H1 (cell line): ENCODE measurements at regions not wholly inside any gene's neighbourhood (a gene's known extent, or its start where the extent isn't known, plus 50 kb on each side); places are given as distances from the start of the nearest gene placed in this dataset.

Experiments
- CTCF ChIA-PET: fragments of 300-600 bp; sonication (Branson Sonifier 250); formaldehyde crosslinking; loops from one replicate; lab custom pipeline; 2021; ENCODE audit not compliant: partially characterized antibody; lab: Charles Lee
- POLR2A ChIA-PET: fragments of 300-600 bp; sonication (Branson Sonifier 250); formaldehyde crosslinking; loops from one replicate; lab custom pipeline; 2021; ENCODE audit warnings: inconsistent platforms; ENCODE audit not compliant: partially characterized antibody; lab: Charles Lee
- DNase-seq, 2 experiments: peaks; one replicate each; pipeline versions ENCODE4 v3.0.0 to v3.0.0-alpha.2; 2010 to 2022; ENCODE audit warnings: low spot score in 2 of 2, low read depth in 1 of 2, mixed read lengths in 1 of 2
- FAIRE-seq: peaks from 2 replicates; lab custom pipeline; 2011; peaks lifted over from hg19 to GRCh38; lab: Jason Lieb, UNC
- H2AFZ ChIP-seq: 2 replicates; pipeline ENCODE4 v1.8.1; 2012; ENCODE audit warnings: low read length, inconsistent platforms
- H2AK5ac ChIP-seq: 2 replicates; pipeline ENCODE4 v1.6.1; 2013; ENCODE audit warnings: low read depth, low read length
- H2BK120ac ChIP-seq: replicated peaks from 2 replicates; pipeline ENCODE3; 2013; ENCODE audit warnings: low read depth, low read length, inconsistent platforms
- H2BK12ac ChIP-seq: 2 replicates; pipeline ENCODE4 v1.6.1; 2013; ENCODE audit warnings: low read depth, low read length
- H2BK15ac ChIP-seq: 2 replicates; pipeline ENCODE4 v1.6.1; 2013; ENCODE audit warnings: low read length
- H2BK20ac ChIP-seq: 2 replicates; pipeline ENCODE4 v1.6.1; 2013; ENCODE audit warnings: low read length
- H2BK5ac ChIP-seq: 2 replicates; pipeline ENCODE4 v1.6.1; 2013; ENCODE audit warnings: low read depth, low read length
- H3K14ac ChIP-seq: 2 replicates; pipeline ENCODE4 v1.6.1; 2013; ENCODE audit warnings: inconsistent platforms; ENCODE audit not compliant: insufficient read length
- H3K18ac ChIP-seq: 2 replicates; pipeline ENCODE4 v1.6.1; 2013; ENCODE audit warnings: low read length; ENCODE audit errors: extremely low read depth
- H3K23ac ChIP-seq: 2 replicates; pipeline ENCODE4 v1.6.1; 2013; ENCODE audit warnings: inconsistent platforms; ENCODE audit not compliant: insufficient read length
- H3K23me2 ChIP-seq: 2 replicates; pipeline ENCODE4 v1.6.1; 2013; ENCODE audit warnings: low read depth, low read length
- H3K27ac ChIP-seq: 2 replicates; pipeline ENCODE4 v1.6.1; 2011; ENCODE audit warnings: low read depth, low read length, inconsistent platforms
- H3K27me3 ChIP-seq, 4 experiments: replicated peaks in 1 of 4; 1 replicate in 1 of 4; 2 replicates in 3 of 4; pipeline versions ENCODE4 v1.6.1 to v1.8.1; 2011 to 2013; ENCODE audit warnings: low read length in 3 of 4, mild to moderate bottlenecking in 3 of 4, inconsistent platforms in 2 of 4, mixed read lengths in 2 of 4, moderate library complexity in 1 of 4; ENCODE audit not compliant: control insufficient read depth in 3 of 4, insufficient read depth in 3 of 4; ENCODE audit errors: extremely low read depth in 1 of 4
- H3K36me3 ChIP-seq, 4 experiments: 2 replicates each; pipeline versions ENCODE4 v1.6.1 to v1.8.1; 2011 to 2013; ENCODE audit warnings: mild to moderate bottlenecking in 4 of 4, low read length in 3 of 4, moderate library complexity in 2 of 4, control low read depth in 1 of 4, inconsistent platforms in 1 of 4; ENCODE audit not compliant: insufficient read depth in 4 of 4, control insufficient read depth in 2 of 4
- H3K4ac ChIP-seq: replicated peaks from 2 replicates; pipeline ENCODE3; 2013; ENCODE audit warnings: low read length, low read depth, mixed read lengths, inconsistent platforms; ENCODE audit not compliant: insufficient read length
- H3K4me1 ChIP-seq, 4 experiments: replicated peaks in 1 of 4; 1 replicate in 1 of 4; 2 replicates in 3 of 4; pipeline versions ENCODE4 v1.6.1 to v1.8.1; 2011 to 2013; ENCODE audit warnings: low read length in 3 of 4, inconsistent platforms in 2 of 4, mixed read lengths in 1 of 4; ENCODE audit not compliant: insufficient read depth in 4 of 4, control insufficient read depth in 3 of 4
- H3K4me2 ChIP-seq, 2 experiments: 2 replicates each; pipeline versions ENCODE4 v1.6.1 to v1.8.1; 2011 to 2013; ENCODE audit warnings: low read depth in 2 of 2, low read length in 2 of 2, control low read depth in 1 of 2, inconsistent platforms in 1 of 2, mild to moderate bottlenecking in 1 of 2; ENCODE audit not compliant: insufficient read depth in 1 of 2
- H3K4me3 ChIP-seq, 4 experiments: fragments of 200-600, 300-600 bp in 1 of 4; sonication (generic), shearing (Covaris generic), sonication (Bioruptor Twin) in 1 of 4; 2 replicates each; pipeline versions ENCODE4 v1.5.1 to v1.8.1; 2011 to 2016; ENCODE audit warnings: low read length in 4 of 4, low read depth in 3 of 4, control low read depth in 2 of 4, inconsistent platforms in 2 of 4, mild to moderate bottlenecking in 2 of 4, mixed read lengths in 1 of 4, moderate library complexity in 1 of 4; ENCODE audit not compliant: insufficient read depth in 2 of 4; ENCODE audit errors: extremely low read depth in 1 of 4
- H3K56ac ChIP-seq: replicated peaks from 2 replicates; pipeline ENCODE3; 2013; ENCODE audit warnings: low read depth, mild to moderate bottlenecking, mixed read lengths, low read length, inconsistent platforms; ENCODE audit not compliant: insufficient read length
- H3K79me1 ChIP-seq: 2 replicates; pipeline ENCODE4 v1.6.1; 2013; ENCODE audit warnings: low read depth, low read length, control low read depth
- H3K79me2 ChIP-seq, 2 experiments: 2 replicates each; pipeline versions ENCODE4 v1.6.1 to v1.8.1; 2012 to 2013; ENCODE audit warnings: low read length in 2 of 2, mild to moderate bottlenecking in 2 of 2, inconsistent platforms in 1 of 2; ENCODE audit not compliant: insufficient read depth in 2 of 2, control insufficient read depth in 1 of 2
- H3K9ac ChIP-seq, 4 experiments: replicated peaks in 1 of 4; 1 replicate in 1 of 4; 2 replicates in 3 of 4; pipeline versions ENCODE4 v1.6.1 to v1.8.1; 2011 to 2013; ENCODE audit warnings: low read depth in 3 of 4, low read length in 3 of 4, control low read depth in 2 of 4, mild to moderate bottlenecking in 2 of 4, moderate library complexity in 2 of 4, inconsistent platforms in 1 of 4; ENCODE audit errors: extremely low read depth in 1 of 4
- H3K9me3 ChIP-seq, 2 experiments: 2 replicates each; pipeline versions ENCODE4 v1.6.1 to v1.8.1; 2012 to 2013; ENCODE audit warnings: mild to moderate bottlenecking in 2 of 2, moderate library complexity in 2 of 2, control low read depth in 1 of 2, inconsistent platforms in 1 of 2, low read depth in 1 of 2, low read length in 1 of 2, mixed read lengths in 1 of 2; ENCODE audit not compliant: insufficient read depth in 2 of 2
- H4K20me1 ChIP-seq, 2 experiments: replicated peaks in 1 of 2; 2 replicates each; pipeline versions ENCODE3 to v1.8.1; 2011 to 2013; ENCODE audit warnings: inconsistent platforms in 2 of 2, low read length in 2 of 2, mild to moderate bottlenecking in 1 of 2; ENCODE audit not compliant: insufficient read depth in 2 of 2, control insufficient read depth in 1 of 2
- H4K5ac ChIP-seq: 2 replicates; pipeline ENCODE4 v1.6.1; 2013; ENCODE audit warnings: low read length, low read depth, mixed read lengths, inconsistent platforms; ENCODE audit not compliant: insufficient read length
- H4K8ac ChIP-seq: 2 replicates; pipeline ENCODE4 v1.8.0; 2013; ENCODE audit warnings: mild to moderate bottlenecking, moderate library complexity, low read length, inconsistent platforms; ENCODE audit not compliant: insufficient read depth; ENCODE audit errors: extremely low read depth
- H4K91ac ChIP-seq: replicated peaks from 2 replicates; pipeline ENCODE3; 2013; ENCODE audit warnings: low read length, mixed read lengths, inconsistent platforms; ENCODE audit not compliant: insufficient read length
- CHD1 ChIP-seq: IDR thresholded peaks from 2 replicates; pipeline ENCODE4 v1.6.1; 2012; ENCODE audit warnings: low read depth, low read length, improper control_type of control experiment
- CREB1 ChIP-seq: IDR thresholded peaks from 2 replicates; pipeline ENCODE4 v1.6.1; 2012; ENCODE audit warnings: inconsistent platforms
- E2F6 ChIP-seq: IDR thresholded peaks from 2 replicates; pipeline ENCODE4 v1.6.1; 2012; ENCODE audit warnings: inconsistent platforms
- GABPA ChIP-seq: IDR thresholded peaks from 2 replicates; pipeline ENCODE4 v1.6.1; 2011; ENCODE audit warnings: mild to moderate bottlenecking, low read length, moderate library complexity, borderline replicate concordance; ENCODE audit not compliant: insufficient read depth
- JUN ChIP-seq: IDR thresholded peaks from 2 replicates; pipeline ENCODE4 v1.6.1; 2011; ENCODE audit warnings: low read depth, mild to moderate bottlenecking, improper control_type of control experiment, low read length
- KDM5A ChIP-seq: fragments of 200-600 bp; IDR thresholded peaks from 2 replicates; pipeline ENCODE4 v1.7.1; 2012; ENCODE audit warnings: mild to moderate bottlenecking, low read length, inconsistent platforms, mixed read lengths
- SIRT6 ChIP-seq: IDR thresholded peaks from one replicate; pipeline ENCODE4 v1.7.1; 2012; ENCODE audit warnings: low read length, inconsistent platforms
- WGBS, 2 experiments: shearing (Covaris generic) in 1 of 2; methylation state at CpG; one replicate each; pipeline versions ENCODE4 v1.1.6 to v1.1.7; 2013 to 2015; ENCODE audit warnings: low lambda C conversion rate in 2 of 2, mixed read lengths in 2 of 2, inconsistent platforms in 1 of 2, low coverage in 1 of 2, missing lambda C conversion rate in 1 of 2; ENCODE audit not compliant: insufficient replicate concordance in 2 of 2, insufficient coverage in 1 of 2, insufficient read length in 1 of 2; ENCODE audit errors: extremely low coverage in 1 of 2, missing lambda C conversion rate in 1 of 2; 5-methylcytosine and 5-hydroxymethylcytosine counted together
- TF ChIP-seq, protein P1 (sequence below): IDR thresholded peaks from 2 replicates; pipeline ENCODE4 v1.6.1; 2011; ENCODE audit warnings: low read depth, mild to moderate bottlenecking, low read length; ENCODE audit not compliant: insufficient read depth
- TF ChIP-seq, protein P2 (sequence below), 3 experiments: IDR thresholded peaks; 1 replicate in 2 of 3; 2 replicates in 1 of 3; pipeline versions ENCODE4 v1.5.1 to v1.6.1; 2011; ENCODE audit warnings: low read length in 3 of 3, mild to moderate bottlenecking in 3 of 3, inconsistent platforms in 2 of 3, low read depth in 1 of 3, moderate library complexity in 1 of 3; ENCODE audit not compliant: insufficient read depth in 1 of 3; ENCODE audit errors: control extremely low read depth in 1 of 3
- TF ChIP-seq, protein P3 (sequence below): IDR thresholded peaks from 2 replicates; pipeline ENCODE4 v1.6.1; 2012; ENCODE audit warnings: inconsistent platforms

GRCh38 chr12:16884056-16884455 is 278.1 kb upstream of the LMO3 start:
- ChIA-PET CTCF (interaction anchor here (1.2 kb wide), 1 partner anchor 498 kb away, joined by 3 read pairs; no protein-coding TSS in a partner anchor), POLR2A (no interaction called here)
- DNase-seq = no peak
- no peak overlapping the region for H2BK20ac ChIP-seq
- H3K18ac ChIP-seq = no peak overlapping the region
- H4K8ac ChIP-seq = no peak overlapping the region
- no peak overlapping the region for H4K91ac ChIP-seq
- H4K20me1 ChIP-seq = no peaks in the 10 kb centered on the region
- H3K4ac ChIP-seq = no peak overlapping the region
- no peak overlapping the region for H2BK120ac ChIP-seq
- H3K79me1 ChIP-seq = no peaks in the 10 kb centered on the region
- H3K27ac ChIP-seq = no peak overlapping the region
- no peak overlapping the region for H3K9ac ChIP-seq
- no peaks in the 10 kb centered on the region for H3K23me2 ChIP-seq
- no peaks in the 10 kb centered on the region for H3K9me3 ChIP-seq
- H2BK5ac ChIP-seq = no peak overlapping the region
- H2BK12ac ChIP-seq = no peak overlapping the region
- FAIRE-seq = no peak
- no peaks in the 10 kb centered on the region for H3K27me3 ChIP-seq
- H3K4me1 ChIP-seq = no peaks in the 10 kb centered on the region
- WGBS, 2 experiments = 94% methylated on average over 1 of the region's 1 CpG; no CpG with 5 or more reads in 1 of the 2 experiments
- H3K4me3 ChIP-seq = no peak overlapping the region
- H3K23ac ChIP-seq = no peak overlapping the region
- H3K56ac ChIP-seq = no peak overlapping the region
- no peaks in the 10 kb centered on the region for H3K79me2 ChIP-seq
- no peak overlapping the region for H2AFZ ChIP-seq
- no peak overlapping the region for H3K14ac ChIP-seq
- H3K36me3 ChIP-seq = no peaks in the 10 kb centered on the region
- no peak overlapping the region for H3K4me2 ChIP-seq
- no peak overlapping the region for H2BK15ac ChIP-seq
- no peak overlapping the region for H2AK5ac ChIP-seq
- no peak overlapping the region for H4K5ac ChIP-seq
- TF ChIP-seq CHD1 = no peak
- TF ChIP-seq, protein P1, sequence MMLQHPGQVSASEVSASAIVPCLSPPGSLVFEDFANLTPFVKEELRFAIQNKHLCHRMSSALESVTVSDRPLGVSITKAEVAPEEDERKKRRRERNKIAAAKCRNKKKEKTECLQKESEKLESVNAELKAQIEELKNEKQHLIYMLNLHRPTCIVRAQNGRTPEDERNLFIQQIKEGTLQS = no peak
- TF ChIP-seq, protein P2, sequence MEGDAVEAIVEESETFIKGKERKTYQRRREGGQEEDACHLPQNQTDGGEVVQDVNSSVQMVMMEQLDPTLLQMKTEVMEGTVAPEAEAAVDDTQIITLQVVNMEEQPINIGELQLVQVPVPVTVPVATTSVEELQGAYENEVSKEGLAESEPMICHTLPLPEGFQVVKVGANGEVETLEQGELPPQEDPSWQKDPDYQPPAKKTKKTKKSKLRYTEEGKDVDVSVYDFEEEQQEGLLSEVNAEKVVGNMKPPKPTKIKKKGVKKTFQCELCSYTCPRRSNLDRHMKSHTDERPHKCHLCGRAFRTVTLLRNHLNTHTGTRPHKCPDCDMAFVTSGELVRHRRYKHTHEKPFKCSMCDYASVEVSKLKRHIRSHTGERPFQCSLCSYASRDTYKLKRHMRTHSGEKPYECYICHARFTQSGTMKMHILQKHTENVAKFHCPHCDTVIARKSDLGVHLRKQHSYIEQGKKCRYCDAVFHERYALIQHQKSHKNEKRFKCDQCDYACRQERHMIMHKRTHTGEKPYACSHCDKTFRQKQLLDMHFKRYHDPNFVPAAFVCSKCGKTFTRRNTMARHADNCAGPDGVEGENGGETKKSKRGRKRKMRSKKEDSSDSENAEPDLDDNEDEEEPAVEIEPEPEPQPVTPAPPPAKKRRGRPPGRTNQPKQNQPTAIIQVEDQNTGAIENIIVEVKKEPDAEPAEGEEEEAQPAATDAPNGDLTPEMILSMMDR (IDR thresholded peaks at IDR 0.05; ENCODE audit: control extremely low read depth in 1 of 3, insufficient read depth in 1 of 3, low read depth in 1 of 3, low read length in 3 of 3) = no peak
- TF ChIP-seq, protein P3, sequence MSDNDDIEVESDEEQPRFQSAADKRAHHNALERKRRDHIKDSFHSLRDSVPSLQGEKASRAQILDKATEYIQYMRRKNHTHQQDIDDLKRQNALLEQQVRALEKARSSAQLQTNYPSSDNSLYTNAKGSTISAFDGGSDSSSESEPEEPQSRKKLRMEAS = no peak
- no peak for TF ChIP-seq E2F6
- no peak for TF ChIP-seq CREB1
- TF ChIP-seq GABPA = no peak
- no peak for TF ChIP-seq KDM5A
- TF ChIP-seq SIRT6 = no peak
- TF ChIP-seq JUN = no peak
